Lower leg skin (tissue), 4 donors: ENCODE measurements at regions not wholly inside any gene's neighbourhood (a gene's known extent, or its start where the extent isn't known, plus 50 kb on each side); places are given as distances from the start of the nearest gene placed in this dataset.

Experiments
- DNase-seq, 2 donors: peaks; one replicate each; pipeline ENCODE4 v3.0.0-alpha.2; 2019; ENCODE audit warnings: low spot score in 2 of 2
- H3K4me3 ChIP-seq: fragments of 200-600 bp; sonication (generic); 2 replicates; pipeline ENCODE4 v1.5.1; 2017; ENCODE audit warnings: mild to moderate bottlenecking, low read depth; ENCODE audit not compliant: poor library complexity, severe bottlenecking
- POLR2A ChIP-seq, 2 donors: fragments of 450-650 bp; IDR thresholded peaks; one replicate each; pipeline ENCODE4 v1.6.1; 2016 to 2017; ENCODE audit warnings: antibody characterized with exemption in 2 of 2, mild to moderate bottlenecking in 1 of 2, moderate library complexity in 1 of 2
- WGBS, 2 donors: methylation state at CpG; one replicate each; pipeline ENCODE4 v1.1.5; 2018; 5-methylcytosine and 5-hydroxymethylcytosine counted together
- intact Hi-C: fragments of 100-400 bp; cut with DNase I; formaldehyde crosslinking; loops from one replicate; pipeline ENCODE4 v1.15.0; 2023; ENCODE audit warnings: low total_unique reads
- TF ChIP-seq, protein P1 (sequence below), 3 donors: fragments of 450-650 bp; IDR thresholded peaks; one replicate each; pipeline ENCODE4 v1.5.1; 2016; ENCODE audit warnings: antibody characterized with exemption in 3 of 3, mild to moderate bottlenecking in 3 of 3, moderate library complexity in 2 of 3

DNA sequence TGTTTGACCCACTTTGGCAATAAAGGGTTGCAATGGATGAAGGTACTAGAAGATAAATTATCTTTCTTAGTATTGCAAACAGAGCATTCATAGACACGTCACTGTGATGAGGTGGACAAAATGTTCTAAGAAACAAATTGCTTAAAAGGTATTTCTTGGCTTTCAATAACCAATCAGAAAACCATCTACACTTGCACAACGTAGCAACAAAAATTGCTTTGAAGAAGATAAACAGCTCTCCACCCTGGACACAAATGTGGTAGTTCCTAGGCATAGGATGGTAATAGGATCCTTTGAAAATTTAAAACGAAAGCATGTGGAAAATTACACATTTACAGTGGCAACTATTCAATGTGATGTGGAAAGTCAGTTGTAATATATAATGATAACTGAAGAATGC is 439.9 kb upstream of the ETAA1 start:
- DNase-seq = no peak
- H3K4me3 ChIP-seq = no peak overlapping the region
- WGBS, 2 donors = 41 to 51% methylated on average over 3 of the region's 3 CpGs
- intact Hi-C loops = no loop called here
- TF ChIP-seq, protein P1, sequence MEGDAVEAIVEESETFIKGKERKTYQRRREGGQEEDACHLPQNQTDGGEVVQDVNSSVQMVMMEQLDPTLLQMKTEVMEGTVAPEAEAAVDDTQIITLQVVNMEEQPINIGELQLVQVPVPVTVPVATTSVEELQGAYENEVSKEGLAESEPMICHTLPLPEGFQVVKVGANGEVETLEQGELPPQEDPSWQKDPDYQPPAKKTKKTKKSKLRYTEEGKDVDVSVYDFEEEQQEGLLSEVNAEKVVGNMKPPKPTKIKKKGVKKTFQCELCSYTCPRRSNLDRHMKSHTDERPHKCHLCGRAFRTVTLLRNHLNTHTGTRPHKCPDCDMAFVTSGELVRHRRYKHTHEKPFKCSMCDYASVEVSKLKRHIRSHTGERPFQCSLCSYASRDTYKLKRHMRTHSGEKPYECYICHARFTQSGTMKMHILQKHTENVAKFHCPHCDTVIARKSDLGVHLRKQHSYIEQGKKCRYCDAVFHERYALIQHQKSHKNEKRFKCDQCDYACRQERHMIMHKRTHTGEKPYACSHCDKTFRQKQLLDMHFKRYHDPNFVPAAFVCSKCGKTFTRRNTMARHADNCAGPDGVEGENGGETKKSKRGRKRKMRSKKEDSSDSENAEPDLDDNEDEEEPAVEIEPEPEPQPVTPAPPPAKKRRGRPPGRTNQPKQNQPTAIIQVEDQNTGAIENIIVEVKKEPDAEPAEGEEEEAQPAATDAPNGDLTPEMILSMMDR (IDR thresholded peaks at IDR 0.05) = no peak
- TF ChIP-seq POLR2A (IDR thresholded peaks at IDR 0.05) = no peak

DNA sequence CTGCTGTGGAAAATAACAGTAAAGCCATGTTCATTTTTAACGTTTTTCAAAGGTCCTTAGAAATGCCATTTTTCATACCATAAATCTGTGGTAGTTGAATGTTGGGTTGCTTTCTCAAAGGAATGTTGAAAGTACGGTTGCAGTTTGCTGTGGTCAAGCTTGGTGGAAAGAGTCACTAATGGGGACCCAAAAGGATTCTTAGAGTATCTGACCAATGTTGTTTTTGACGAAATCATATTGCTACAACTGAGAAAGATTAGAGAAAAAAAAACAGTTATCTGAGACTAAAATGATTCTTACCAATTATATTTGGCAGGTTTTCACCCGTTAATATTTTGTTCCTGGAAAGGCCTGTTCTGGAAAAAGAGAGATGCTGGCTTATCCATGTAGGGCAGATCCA is 439.5 kb upstream of the ETAA1 start:
- TF ChIP-seq, protein P1 (IDR thresholded peaks at IDR 0.05) = no peak
- TF ChIP-seq POLR2A (IDR thresholded peaks at IDR 0.05) = no peak
- intact Hi-C loops = no loop called here
- H3K4me3 ChIP-seq = no peak overlapping the region
- DNase-seq = no peak
- 74 to 78% methylated on average over 4 of the region's 4 CpGs for WGBS, 2 donors

DNA sequence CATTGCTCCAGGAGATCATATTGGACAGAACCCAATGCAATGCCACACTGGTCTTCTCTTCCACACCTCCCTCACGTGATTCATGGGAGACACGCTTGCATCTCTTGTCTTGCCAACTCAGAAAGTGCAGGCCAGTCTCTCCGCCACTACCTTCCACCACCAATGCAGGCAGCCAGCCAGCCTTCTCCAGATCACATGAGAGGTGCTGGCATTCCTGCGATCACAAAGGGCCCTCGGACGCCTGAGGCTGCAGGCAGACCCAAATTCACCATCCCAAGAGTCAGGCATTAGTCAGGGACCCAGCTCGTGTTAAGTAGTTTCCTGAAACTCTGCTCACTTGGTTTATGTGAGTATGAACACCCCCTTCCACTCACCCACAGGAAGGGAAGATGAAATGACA is 437.0 kb upstream of the ETAA1 start:
- TF ChIP-seq POLR2A (IDR thresholded peaks at IDR 0.05) = no peak
- TF ChIP-seq, protein P1 (IDR thresholded peaks at IDR 0.05) = no peak
- WGBS, 2 donors = 74 to 87% methylated on average over 7 of the region's 7 CpGs
- intact Hi-C loops = no loop called here

DNA sequence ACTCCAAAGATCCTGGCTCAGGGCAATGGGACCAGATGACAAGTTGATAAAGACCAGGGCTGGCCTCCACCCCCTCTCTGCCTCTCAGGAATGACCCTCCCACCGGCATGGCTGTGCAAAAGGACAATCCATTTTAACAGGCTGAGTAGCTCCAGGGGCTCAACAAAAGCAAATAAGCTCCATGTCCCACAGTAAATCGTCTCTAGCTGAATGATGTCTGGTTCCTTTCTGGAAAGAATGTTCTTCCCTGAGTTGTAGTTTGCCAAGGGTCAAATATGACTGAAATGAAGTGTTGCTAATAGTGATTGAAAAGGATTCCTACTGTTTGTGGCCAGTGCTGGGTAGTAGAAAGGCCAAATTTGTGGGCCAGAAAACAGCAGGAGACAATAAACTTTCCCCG is 434.4 kb upstream of the ETAA1 start:
- no peak overlapping the region for H3K4me3 ChIP-seq
- DNase-seq = no peak
- intact Hi-C loops = no loop called here
- WGBS, 2 donors = 59 to 62% methylated on average over 3 of the region's 3 CpGs
- TF ChIP-seq, protein P1 (IDR thresholded peaks at IDR 0.05) = no peak
- no peak for TF ChIP-seq POLR2A (IDR thresholded peaks at IDR 0.05)

More for the DNA sequence above, 437.0 kb upstream of the ETAA1 start:
- no peak overlapping the region for H3K4me3 ChIP-seq
- no peak for DNase-seq

DNA sequence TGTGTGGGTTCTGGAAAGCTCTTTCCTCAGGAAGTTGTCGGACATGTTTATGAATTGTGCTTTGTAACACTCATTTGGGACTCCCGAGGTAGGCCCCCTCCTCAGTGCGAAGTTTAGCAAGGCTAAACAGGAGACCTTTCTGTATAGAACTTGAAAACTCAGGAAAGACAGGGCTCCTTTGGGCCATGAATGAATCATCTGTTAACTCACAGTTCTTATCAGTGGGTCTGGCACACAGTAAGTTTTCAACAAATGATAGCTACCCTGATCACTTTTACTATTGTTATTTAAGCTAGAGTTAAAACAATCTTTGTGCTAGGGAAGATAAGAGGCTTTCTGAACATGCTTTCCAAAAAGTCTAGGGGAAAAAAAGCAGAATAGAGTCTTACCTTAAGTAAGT is 430.5 kb upstream of the ETAA1 start:
- TF ChIP-seq, protein P1 (IDR thresholded peaks at IDR 0.05) = no peak
- TF ChIP-seq POLR2A (IDR thresholded peaks at IDR 0.05) = no peak
- H3K4me3 ChIP-seq = no peak overlapping the region
- WGBS, 2 donors = 80 to 83% methylated on average over 3 of the region's 3 CpGs
- intact Hi-C loops = no loop called here
- DNase-seq = no peak

DNA sequence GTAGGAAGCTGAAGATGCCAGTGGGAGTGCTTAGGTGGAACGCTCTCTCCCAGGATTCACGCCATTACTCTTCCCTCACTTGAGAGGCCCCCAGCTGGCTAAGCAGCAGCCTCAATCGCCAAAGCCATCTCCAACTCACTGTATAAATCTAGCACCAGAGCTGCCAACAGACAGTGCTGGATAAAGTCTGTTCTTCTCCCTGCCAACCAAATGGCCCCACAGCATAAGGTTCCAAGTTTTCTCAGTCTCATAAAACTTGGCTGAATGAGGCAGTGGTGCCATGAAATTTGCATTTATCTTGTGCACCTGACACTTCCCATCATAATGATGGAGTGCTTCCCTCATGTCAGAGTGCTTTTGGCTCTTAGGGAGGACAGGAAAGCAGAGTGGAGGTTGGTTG is 428.2 kb upstream of the ETAA1 start:
- TF ChIP-seq, protein P1 (IDR thresholded peaks at IDR 0.05) = no peak
- TF ChIP-seq POLR2A (IDR thresholded peaks at IDR 0.05) = no peak

More for the DNA sequence above, 428.2 kb upstream of the ETAA1 start:
- DNase-seq = no peak
- intact Hi-C loops = no loop called here
- H3K4me3 ChIP-seq = no peak overlapping the region
- WGBS, 2 donors = 79 to 88% methylated on average over 3 of the region's 3 CpGs
